ENCODE measurements at regions not wholly inside any gene's neighbourhood (a gene's known extent, or its start where the extent isn't known, plus 50 kb on each side); places are given as distances from the start of the nearest gene placed in this dataset.

DNA sequence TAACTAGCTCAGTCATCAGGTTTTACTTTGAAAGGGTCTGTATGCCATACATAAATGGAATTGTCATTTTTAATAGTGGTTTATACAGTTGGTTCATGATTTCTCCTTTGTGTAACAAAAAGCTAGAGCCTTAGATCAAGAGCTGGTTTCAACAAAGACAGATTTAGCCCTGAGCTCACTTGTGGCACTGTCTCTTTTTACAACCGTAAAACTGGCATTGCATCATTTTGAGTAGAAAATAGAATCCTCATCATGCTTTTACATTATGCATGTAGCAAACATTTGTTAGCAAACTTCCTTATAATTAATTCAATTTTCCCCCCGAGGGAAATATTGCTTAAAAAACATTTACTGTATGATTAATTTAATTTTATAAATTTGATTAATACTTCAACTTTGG lies 1871.5 kb downstream of the ARAP2 start:
- TF ChIP-seq, protein P1, sequence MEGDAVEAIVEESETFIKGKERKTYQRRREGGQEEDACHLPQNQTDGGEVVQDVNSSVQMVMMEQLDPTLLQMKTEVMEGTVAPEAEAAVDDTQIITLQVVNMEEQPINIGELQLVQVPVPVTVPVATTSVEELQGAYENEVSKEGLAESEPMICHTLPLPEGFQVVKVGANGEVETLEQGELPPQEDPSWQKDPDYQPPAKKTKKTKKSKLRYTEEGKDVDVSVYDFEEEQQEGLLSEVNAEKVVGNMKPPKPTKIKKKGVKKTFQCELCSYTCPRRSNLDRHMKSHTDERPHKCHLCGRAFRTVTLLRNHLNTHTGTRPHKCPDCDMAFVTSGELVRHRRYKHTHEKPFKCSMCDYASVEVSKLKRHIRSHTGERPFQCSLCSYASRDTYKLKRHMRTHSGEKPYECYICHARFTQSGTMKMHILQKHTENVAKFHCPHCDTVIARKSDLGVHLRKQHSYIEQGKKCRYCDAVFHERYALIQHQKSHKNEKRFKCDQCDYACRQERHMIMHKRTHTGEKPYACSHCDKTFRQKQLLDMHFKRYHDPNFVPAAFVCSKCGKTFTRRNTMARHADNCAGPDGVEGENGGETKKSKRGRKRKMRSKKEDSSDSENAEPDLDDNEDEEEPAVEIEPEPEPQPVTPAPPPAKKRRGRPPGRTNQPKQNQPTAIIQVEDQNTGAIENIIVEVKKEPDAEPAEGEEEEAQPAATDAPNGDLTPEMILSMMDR (IDR thresholded peaks at IDR 0.05): no peak
- TF ChIP-seq POLR2A (IDR thresholded peaks at IDR 0.05): no peak

All from adrenal gland (tissue), 5 donors.